HG02943 (cell line): ENCODE measurements at regions not wholly inside any gene's neighbourhood (a gene's known extent, or its start where the extent isn't known, plus 50 kb on each side); places are given as distances from the start of the nearest gene placed in this dataset.
"Not testable (repeated sequence)": the region's sequence is repeated elsewhere in the genome, so short reads cannot be mapped to it uniquely, and the experiment has no call there.

Experiments used
- ATAC-seq: cut with Tn5 transposase; IDR thresholded peaks from one replicate; pipeline ENCODE4 v1.9.1; 2021; ENCODE audit warnings: mild to moderate bottlenecking, low read depth, moderate library complexity; ENCODE audit not compliant: unreplicated experiment

- ATAC-seq, result no peak
Measured at GRCh38 chr5:92328584-92329259, 945.6 kb upstream of the ARRDC3 start.

DNA sequence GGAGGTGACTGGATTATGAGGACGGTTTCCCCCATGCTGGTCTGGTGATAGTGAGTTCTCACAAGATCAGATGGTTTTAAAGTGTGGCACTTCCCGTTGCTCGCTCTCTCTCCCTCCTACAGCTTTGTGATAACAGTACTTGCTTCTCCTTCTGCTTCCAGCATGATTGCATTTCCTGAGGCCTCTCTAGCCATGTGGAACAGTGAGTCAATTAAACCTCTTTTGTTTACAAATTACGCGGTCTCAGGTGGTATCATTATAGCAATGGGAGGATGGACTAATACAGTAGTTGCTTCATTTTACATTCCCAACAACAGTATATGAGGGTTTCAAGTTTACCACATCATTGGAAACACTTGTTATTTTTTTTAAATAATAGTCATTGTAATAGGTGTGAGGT, 937.3 kb upstream of the ARRDC3 start:
- ATAC-seq, result no peak

DNA sequence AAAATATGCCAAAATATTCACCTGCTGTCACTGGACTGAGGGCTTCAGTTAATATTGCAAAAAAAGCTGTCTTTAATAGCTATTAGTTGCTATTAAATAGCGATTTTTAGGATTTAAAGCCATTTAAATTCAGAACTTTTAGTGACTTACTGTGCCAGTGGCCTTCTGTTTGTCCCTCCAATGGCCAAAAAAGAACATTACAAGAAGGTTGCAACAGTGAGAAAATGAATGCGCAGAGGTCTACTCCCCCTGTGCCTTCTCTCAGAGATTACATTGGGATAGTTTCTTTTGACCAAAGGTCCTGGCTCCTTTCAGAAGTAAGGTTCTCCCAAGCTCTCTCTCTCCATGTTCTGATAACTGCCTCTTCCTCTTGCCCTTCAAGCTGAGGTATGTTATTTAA, 930.3 kb upstream of the ARRDC3 start:
- ATAC-seq, result no peak

- ATAC-seq, result no peak
Measured at GRCh38 chr5:92309336-92309991, 926.3 kb upstream of the ARRDC3 start.

DNA sequence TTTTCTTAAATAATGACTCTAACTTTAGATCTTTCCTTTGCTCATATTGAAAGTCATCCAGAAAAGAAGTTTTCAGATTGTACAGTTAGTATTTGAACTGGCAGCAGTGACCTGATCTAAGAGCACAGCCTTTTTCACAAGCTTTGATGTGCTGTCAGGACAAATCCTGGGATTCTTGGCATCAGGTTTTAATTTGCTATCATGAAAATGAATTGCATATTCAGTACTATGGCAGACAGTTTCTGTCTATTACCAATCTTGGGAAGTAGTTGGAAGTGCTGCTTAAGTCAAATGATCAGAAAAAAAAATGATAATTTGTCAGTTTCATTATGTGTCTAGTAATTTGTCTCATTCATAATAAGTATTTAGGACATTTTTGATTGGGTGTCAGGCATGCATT, 925.6 kb upstream of the ARRDC3 start:
- ATAC-seq, result no peak

- not testable (repeated sequence) for ATAC-seq
Measured at GRCh38 chr5:92302356-92302755, 919.2 kb upstream of the ARRDC3 start.

DNA sequence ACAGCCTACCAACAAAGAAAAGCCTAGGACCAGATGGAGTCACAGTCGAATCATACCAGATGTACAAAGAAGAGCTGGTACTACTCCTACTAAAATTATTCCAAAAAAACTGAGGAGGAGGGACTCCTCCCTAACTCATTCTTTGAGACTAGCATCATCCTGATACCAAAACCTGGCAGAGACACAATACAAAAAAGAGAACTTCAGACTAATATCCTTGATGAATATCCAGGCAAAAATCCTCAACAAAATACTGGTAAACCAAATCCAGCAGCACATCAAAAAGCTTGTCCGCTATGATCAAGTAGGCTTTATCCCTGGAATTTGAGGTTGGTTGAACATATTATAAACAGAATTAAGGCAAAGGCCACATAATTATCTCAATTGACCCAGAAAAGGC, 900.4 kb upstream of the ARRDC3 start:
- no peak for ATAC-seq

DNA sequence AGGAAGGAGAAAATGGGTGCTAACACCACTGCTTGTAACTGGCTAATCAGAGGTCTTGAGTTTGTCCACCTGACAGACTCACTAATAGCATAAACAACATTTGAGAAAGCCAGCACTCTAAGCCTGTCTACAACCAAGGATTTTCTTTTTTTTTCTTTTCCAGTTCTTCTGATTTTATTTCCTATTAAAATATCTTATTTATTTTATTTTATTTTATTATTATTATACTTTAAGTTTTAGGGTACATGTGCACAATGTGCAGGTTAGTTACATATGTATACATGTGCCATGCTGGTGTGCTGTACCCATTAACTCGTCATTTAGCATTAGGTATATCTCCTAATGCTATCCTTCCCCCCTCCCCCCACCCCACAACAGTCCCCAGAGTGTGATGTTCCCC, 888.6 kb upstream of the ARRDC3 start:
- ATAC-seq, result not testable (repeated sequence)

- no peak for ATAC-seq
Measured at GRCh38 chr5:92268343-92268742, 885.2 kb upstream of the ARRDC3 start.

- ATAC-seq, result no peak
Measured at GRCh38 chr5:92267830-92268229, 884.7 kb upstream of the ARRDC3 start.

DNA sequence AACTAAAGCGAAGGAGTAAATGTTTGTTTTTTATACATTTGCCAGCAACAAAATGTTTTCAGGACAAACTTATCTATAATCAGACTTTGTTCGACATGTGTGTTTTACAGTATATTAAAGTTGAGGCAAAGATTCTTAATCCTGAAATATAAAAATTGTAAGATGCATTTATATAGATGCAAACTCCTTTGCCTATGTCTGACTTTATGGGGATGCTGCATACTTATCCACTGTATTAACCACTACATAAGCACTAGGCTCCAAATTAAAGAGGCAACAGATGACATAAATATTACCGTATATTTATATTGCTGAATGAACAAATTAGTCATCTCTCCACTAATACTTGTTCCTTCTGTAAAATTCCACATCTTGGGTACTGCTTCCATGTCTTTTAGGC, 882.7 kb upstream of the ARRDC3 start:
- no peak for ATAC-seq

- not testable (repeated sequence) for ATAC-seq
Measured at GRCh38 chr5:92255605-92256004, 872.5 kb upstream of the ARRDC3 start.

GRCh38 chr5:92248518-92248917, 865.4 kb upstream of the ARRDC3 start:
- no peak for ATAC-seq

- ATAC-seq, result no peak
Measured at GRCh38 chr5:92242170-92242569, 859.1 kb upstream of the ARRDC3 start.

- ATAC-seq, result no peak
Measured at GRCh38 chr5:92237896-92238295, 854.8 kb upstream of the ARRDC3 start.

GRCh38 chr5:92222449-92222848, 839.3 kb upstream of the ARRDC3 start:
- ATAC-seq, result no peak

DNA sequence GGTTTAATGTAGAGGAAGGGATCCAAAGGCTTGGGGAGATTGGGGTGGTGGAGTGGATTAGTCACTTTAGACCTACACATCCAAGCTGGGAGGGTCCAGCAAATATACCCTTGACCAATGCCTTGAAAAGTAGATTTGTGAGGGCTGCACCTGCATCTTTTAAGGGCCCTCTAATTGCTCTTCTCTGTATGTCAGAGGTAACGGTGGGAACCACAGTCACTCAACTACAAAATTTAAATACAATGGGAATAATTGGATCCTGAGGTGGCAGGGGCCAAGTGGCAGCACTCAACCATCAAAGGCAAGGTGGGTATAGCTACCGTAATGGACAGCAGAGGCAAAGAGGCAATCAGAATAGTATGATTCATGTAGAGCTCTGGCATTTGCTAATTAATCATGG, 833.7 kb upstream of the ARRDC3 start:
- not testable (repeated sequence) for ATAC-seq

- ATAC-seq, result no peak
Measured at GRCh38 chr5:92215116-92215515, 832.0 kb upstream of the ARRDC3 start.

- no peak for ATAC-seq
Measured at GRCh38 chr5:92208265-92208664, 825.1 kb upstream of the ARRDC3 start.

- ATAC-seq, result no peak
Measured at GRCh38 chr5:92207151-92207550, 824.0 kb upstream of the ARRDC3 start.

DNA sequence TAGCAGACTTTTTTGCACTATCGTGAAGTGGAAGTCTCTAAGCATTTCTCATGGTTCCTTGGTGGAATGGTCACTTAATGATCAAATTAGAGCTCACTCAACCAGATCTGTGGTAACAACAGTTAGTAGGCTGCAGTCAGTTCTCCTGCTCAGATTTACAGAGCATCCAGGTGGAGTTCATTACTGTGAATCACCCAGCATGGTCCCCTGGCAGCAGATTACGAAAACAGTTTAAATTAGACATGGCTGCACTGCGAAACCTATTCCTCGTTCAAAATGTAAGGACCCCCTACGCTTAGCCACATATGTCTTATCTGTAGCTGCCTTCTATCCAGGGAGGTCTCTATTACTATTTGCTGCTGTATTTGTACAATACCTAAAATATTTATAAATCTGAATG, 823.6 kb upstream of the ARRDC3 start:
- no peak for ATAC-seq

DNA sequence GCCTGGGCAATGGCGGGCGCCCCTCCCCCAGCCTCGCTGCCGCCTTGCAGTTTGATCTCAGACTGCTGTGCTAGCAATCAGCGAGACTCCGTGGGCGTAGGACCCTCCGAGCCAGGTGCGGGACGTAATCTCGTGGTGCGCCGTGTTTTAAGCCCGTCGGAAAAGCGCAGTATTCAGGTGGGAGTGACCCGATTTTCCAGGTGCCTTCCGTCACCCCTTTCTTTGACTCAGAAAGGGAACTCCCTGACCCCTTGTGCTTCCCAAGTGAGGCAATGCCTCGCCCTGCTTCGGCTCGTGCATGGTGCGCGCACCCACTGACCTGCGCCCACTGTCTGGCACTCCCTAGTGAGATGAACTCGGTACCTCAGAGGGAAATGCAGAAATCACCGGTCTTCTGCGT, 815.9 kb upstream of the ARRDC3 start:
- not testable (repeated sequence) for ATAC-seq
